ENCODE measurements at regions not wholly inside any gene's neighbourhood (a gene's known extent, or its start where the extent isn't known, plus 50 kb on each side); places are given as distances from the start of the nearest gene placed in this dataset.
A peak's percentile ranks its signal among the peaks of the same experiment; 100 is the strongest.

GRCh38 chrX:13253223-13253622 lies 66.6 kb downstream of the ATXN3L start:
- DNase-seq (ENCODE audit: low read depth, low spot score), result no peak
- H3K4me3 ChIP-seq (ENCODE audit: low read depth, low read length), result no peak overlapping the region
- TF ChIP-seq, protein P1, sequence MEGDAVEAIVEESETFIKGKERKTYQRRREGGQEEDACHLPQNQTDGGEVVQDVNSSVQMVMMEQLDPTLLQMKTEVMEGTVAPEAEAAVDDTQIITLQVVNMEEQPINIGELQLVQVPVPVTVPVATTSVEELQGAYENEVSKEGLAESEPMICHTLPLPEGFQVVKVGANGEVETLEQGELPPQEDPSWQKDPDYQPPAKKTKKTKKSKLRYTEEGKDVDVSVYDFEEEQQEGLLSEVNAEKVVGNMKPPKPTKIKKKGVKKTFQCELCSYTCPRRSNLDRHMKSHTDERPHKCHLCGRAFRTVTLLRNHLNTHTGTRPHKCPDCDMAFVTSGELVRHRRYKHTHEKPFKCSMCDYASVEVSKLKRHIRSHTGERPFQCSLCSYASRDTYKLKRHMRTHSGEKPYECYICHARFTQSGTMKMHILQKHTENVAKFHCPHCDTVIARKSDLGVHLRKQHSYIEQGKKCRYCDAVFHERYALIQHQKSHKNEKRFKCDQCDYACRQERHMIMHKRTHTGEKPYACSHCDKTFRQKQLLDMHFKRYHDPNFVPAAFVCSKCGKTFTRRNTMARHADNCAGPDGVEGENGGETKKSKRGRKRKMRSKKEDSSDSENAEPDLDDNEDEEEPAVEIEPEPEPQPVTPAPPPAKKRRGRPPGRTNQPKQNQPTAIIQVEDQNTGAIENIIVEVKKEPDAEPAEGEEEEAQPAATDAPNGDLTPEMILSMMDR (IDR thresholded peaks at IDR 0.05; ENCODE audit: low read depth, low read length), result no peak
- in situ Hi-C loops (cut with HindIII; ENCODE audit: low sequenced_read_pairs), result no loop called here

DNA sequence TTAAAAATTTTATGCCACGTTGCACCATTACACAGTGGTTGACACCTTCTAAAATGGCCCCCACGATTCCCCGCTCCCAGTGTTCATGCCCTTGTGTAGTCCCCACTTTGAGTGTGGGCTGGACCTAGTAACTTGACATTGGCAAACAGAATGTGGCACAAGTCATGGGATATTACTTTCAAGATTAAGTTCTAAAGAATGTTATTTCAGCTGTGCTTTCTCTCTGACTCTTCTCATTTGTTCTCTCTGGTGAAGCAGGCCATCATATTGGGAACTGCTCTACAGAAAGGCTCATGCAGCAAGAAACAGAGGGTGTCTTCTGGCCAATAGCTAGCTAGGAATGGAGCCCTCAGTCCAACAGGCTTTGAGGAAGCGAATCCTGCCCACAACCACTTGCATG lies 67.1 kb downstream of the ATXN3L start:
- DNase-seq (ENCODE audit: low read depth, low spot score), result peak; percentile 19
- TF ChIP-seq, protein P1 (IDR thresholded peaks at IDR 0.05; ENCODE audit: low read depth, low read length), result no peak
- in situ Hi-C loops (cut with HindIII; ENCODE audit: low sequenced_read_pairs), result no loop called here

DNA sequence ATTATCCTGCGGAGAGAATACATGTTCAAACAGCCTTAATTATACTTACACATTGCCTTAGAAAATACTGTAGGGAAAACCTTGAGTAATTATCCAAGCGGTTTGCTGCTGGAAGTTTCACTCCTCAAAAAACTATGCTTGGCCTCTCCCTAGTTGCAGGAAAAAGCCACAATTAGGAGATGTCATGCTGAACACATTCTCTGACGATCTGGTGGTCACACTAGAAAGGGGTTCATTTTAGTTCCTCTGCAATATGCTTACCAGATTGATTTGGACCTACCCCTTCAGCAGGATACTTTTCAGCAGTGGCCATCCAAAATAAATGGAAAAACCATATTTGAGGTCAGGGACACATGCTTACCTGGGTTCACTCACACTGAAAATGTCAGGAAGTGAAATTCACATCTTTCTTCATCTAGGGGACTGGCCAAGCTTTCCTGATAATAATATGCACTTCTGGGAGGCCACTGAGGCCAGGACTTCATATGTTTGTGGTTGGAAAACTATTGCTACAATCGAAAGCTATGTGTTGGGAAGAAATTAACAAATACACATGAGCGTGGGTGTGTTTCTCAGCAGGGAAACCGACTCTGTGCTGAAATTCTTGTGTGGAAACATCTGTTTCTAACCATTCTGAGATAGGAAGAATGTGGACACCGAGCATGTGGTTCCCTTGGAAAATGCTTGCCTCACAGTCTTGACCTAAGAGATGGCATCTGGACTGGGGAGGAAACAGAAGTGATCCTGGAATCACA lies 68.8 kb downstream of the ATXN3L start:
- TF ChIP-seq, protein P1 (IDR thresholded peaks at IDR 0.05; ENCODE audit: low read depth, low read length), result no peak
- DNase-seq (ENCODE audit: low read depth, low spot score), result peak; percentile 85
- no peak overlapping the region for H3K4me3 ChIP-seq (ENCODE audit: low read depth, low read length)
- in situ Hi-C loops (cut with HindIII; ENCODE audit: low sequenced_read_pairs), result no loop called here

More for the DNA sequence above, 67.1 kb downstream of the ATXN3L start:
- no peak overlapping the region for H3K4me3 ChIP-seq (ENCODE audit: low read depth, low read length)

- DNase-seq (ENCODE audit: low read depth, low spot score), result no peak
- H3K4me3 ChIP-seq (ENCODE audit: low read depth, low read length), result no peak overlapping the region
- TF ChIP-seq, protein P1 (IDR thresholded peaks at IDR 0.05; ENCODE audit: low read depth, low read length), result no peak
- in situ Hi-C loops (cut with HindIII; ENCODE audit: low sequenced_read_pairs), result no loop called here
Measured at GRCh38 chrX:13248867-13249486, 70.9 kb downstream of the ATXN3L start.

DNA sequence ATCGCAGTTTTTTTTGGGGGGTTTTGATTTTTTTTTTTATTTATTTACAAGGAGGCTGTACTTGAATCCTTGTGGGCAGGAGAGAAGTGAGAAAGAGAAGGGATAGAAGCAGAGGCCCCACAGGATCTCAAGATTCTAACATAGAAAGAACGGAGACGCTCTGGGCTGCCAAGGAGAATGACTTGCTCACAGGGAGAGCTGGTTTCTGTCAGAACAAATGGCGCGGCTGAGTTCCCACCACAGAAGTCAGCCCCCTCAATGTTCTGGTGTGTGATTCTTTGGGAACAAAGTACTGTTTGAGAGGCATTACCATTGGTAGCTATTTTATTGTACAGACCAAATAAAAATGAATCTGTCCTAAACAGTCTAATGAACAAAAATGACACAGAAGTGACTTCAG lies 80.6 kb downstream of the ATXN3L start:
- in situ Hi-C loops (cut with HindIII; ENCODE audit: low sequenced_read_pairs), result no loop called here
- TF ChIP-seq, protein P1 (IDR thresholded peaks at IDR 0.05; ENCODE audit: low read depth, low read length), result no peak
- DNase-seq (ENCODE audit: low read depth, low spot score), result no peak

GRCh38 chrX:13235930-13236329 lies 83.9 kb downstream of the ATXN3L start:
- no peak for DNase-seq (ENCODE audit: low read depth, low spot score)
- in situ Hi-C loops (cut with HindIII; ENCODE audit: low sequenced_read_pairs), result no loop called here
- TF ChIP-seq, protein P1 (IDR thresholded peaks at IDR 0.05; ENCODE audit: low read depth, low read length), result no peak
- no peak overlapping the region for H3K4me3 ChIP-seq (ENCODE audit: low read depth, low read length)

More for the DNA sequence above, 80.6 kb downstream of the ATXN3L start:
- H3K4me3 ChIP-seq (ENCODE audit: low read depth, low read length), result no peak overlapping the region

Data from astrocyte of the spinal cord (primary cell).